OCI-M2 (cell line): ENCODE measurements at regions not wholly inside any gene's neighbourhood (a gene's known extent, or its start where the extent isn't known, plus 50 kb on each side); places are given as distances from the start of the nearest gene placed in this dataset.
"Not testable (repeated sequence)": the region's sequence is repeated elsewhere in the genome, so short reads cannot be mapped to it uniquely, and the experiment has no call there.

ENCODE experiments used
- DNase-seq: peaks from one replicate; lab custom pipeline; 2025; ENCODE audit not compliant: unreplicated experiment; lab: John Stamatoyannopoulos, UW

GRCh38 chr3:66910266-66911055, 87.6 kb upstream of the KBTBD8 start:
- no peak for DNase-seq

- no peak for DNase-seq
These were observed 85.8 kb upstream of the KBTBD8 start for GRCh38 chr3:66912306-66912705.

GRCh38 chr3:66922058-66922457, 76.0 kb upstream of the KBTBD8 start:
- DNase-seq, result no peak

- DNase-seq, result no peak
These were observed 74.1 kb upstream of the KBTBD8 start for GRCh38 chr3:66923969-66924368.

GRCh38 chr3:66928252-66928651, 69.9 kb upstream of the KBTBD8 start:
- no peak for DNase-seq

- DNase-seq, result no peak
These were observed 66.8 kb upstream of the KBTBD8 start for GRCh38 chr3:66931291-66931690.

GRCh38 chr3:66931699-66932098, 66.4 kb upstream of the KBTBD8 start:
- no peak for DNase-seq

GRCh38 chr3:66933233-66933632, 64.9 kb upstream of the KBTBD8 start:
- no peak for DNase-seq

- no peak for DNase-seq
These were observed 64.1 kb upstream of the KBTBD8 start for GRCh38 chr3:66934041-66934440.

- no peak for DNase-seq
These were observed 63.4 kb upstream of the KBTBD8 start for GRCh38 chr3:66934725-66935124.

GRCh38 chr3:66937041-66937440, 61.1 kb upstream of the KBTBD8 start:
- not testable (repeated sequence) for DNase-seq

GRCh38 chr3:66938338-66938963, 59.7 kb upstream of the KBTBD8 start:
- DNase-seq, result peak; percentile 6

- no peak for DNase-seq
These were observed 50.1 kb upstream of the KBTBD8 start for GRCh38 chr3:66948041-66948440.
